ENCODE measurements at regions not wholly inside any gene's neighbourhood (a gene's known extent, or its start where the extent isn't known, plus 50 kb on each side); places are given as distances from the start of the nearest gene placed in this dataset.

DNA sequence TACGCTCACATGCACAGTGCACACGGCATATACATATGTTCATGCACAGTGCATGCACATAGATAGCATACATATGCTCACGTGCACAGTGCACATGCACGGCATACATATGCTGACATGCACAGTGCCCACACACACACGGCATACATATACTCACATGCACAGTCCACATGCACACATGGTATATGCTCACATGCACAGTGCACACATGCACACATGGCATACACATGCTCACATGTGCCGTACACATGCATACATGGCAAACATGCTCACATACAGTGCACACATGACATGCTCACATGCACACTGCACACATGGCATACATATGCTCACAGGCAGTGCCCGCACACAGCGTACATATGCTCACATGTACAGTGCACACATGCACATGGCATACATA is 97.7 kb upstream of the CTDP1 start:
- TF ChIP-seq EZH2 (IDR thresholded peaks at IDR 0.05; ENCODE audit: borderline replicate concordance, low read depth, low read length, poor library complexity, severe bottlenecking): no peak
- TF ChIP-seq, protein P1, sequence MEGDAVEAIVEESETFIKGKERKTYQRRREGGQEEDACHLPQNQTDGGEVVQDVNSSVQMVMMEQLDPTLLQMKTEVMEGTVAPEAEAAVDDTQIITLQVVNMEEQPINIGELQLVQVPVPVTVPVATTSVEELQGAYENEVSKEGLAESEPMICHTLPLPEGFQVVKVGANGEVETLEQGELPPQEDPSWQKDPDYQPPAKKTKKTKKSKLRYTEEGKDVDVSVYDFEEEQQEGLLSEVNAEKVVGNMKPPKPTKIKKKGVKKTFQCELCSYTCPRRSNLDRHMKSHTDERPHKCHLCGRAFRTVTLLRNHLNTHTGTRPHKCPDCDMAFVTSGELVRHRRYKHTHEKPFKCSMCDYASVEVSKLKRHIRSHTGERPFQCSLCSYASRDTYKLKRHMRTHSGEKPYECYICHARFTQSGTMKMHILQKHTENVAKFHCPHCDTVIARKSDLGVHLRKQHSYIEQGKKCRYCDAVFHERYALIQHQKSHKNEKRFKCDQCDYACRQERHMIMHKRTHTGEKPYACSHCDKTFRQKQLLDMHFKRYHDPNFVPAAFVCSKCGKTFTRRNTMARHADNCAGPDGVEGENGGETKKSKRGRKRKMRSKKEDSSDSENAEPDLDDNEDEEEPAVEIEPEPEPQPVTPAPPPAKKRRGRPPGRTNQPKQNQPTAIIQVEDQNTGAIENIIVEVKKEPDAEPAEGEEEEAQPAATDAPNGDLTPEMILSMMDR (conservative IDR thresholded peaks at IDR 0.05; ENCODE audit: low read depth, low read length): no peak
